Mucosa of descending colon (tissue), 3 donors: ENCODE measurements at regions not wholly inside any gene's neighbourhood (a gene's known extent, or its start where the extent isn't known, plus 50 kb on each side); places are given as distances from the start of the nearest gene placed in this dataset.

ENCODE experiments used
- ATAC-seq: fragments of 200-7000 bp; cut with Tn5 transposase; one replicate; pipeline ENCODE4 v1.9.1; 2020; ENCODE audit warnings: mild to moderate bottlenecking, moderate library complexity
- DNase-seq, 3 donors: peaks; one replicate each; pipeline ENCODE4 v3.0.0-alpha.2; 2020
- H3K36me3 ChIP-seq: fragments of 200-600 bp; one replicate; pipeline ENCODE4 v1.8.0; 2021; ENCODE audit warnings: low read depth, mild to moderate bottlenecking
- H3K4me1 ChIP-seq: fragments of 200-600 bp; one replicate; pipeline ENCODE4 v1.8.0; 2021; ENCODE audit warnings: low read depth, mild to moderate bottlenecking
- H3K4me3 ChIP-seq: fragments of 200-600 bp; one replicate; pipeline ENCODE4 v1.8.0; 2021; ENCODE audit warnings: mild to moderate bottlenecking
- H3K9me3 ChIP-seq: fragments of 200-600 bp; one replicate; pipeline ENCODE4 v1.8.0; 2021; ENCODE audit warnings: mild to moderate bottlenecking
- intact Hi-C, 2 donors: fragments of 100-400 bp; cut with DNase I in 1 of 2; cut with micrococcal nuclease in 1 of 2; formaldehyde crosslinking; loops; one replicate each; pipeline versions ENCODE4 v1.11.0 to v1.11.1; 2022; cut with DNase I, micrococcal nuclease
- TF ChIP-seq, protein P1 (sequence below): fragments of 200-600 bp; IDR thresholded peaks from one replicate; pipeline ENCODE4 v1.8.0; 2022; ENCODE audit warnings: antibody characterized with exemption, mild to moderate bottlenecking
- donor health status: DM: no; HTN: no; CAD: no; lungs with moderate emphysema.
- donor health status: DM: no; HTN: no; CAD: no.
- donor health status: DM: no; HTN: yes; CAD: no.

DNA sequence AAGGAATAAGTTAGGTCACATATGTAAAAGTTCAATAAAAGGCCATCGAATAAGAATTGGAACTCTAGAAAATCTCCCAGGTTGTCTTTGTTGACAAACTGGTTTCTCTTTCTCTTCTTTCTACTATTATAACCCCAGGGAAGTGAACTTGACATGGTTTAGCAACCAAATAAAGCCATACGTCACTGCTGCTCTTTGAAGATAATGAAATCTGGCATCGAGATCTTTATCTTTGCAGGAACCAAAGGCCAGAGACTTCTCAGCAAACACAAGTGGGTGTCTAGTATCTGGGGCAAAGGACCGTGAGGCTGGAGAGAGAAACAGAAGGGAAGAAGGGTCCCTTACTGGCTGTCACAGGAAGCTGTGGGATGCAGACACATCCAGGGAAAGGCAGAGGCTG, 286.7 kb upstream of the CDYL start:
- ATAC-seq = no peak
- Histone ChIP-seq H3K4me1 (no peaks in the 10 kb centered on the region), H3K4me3 (no peak overlapping the region), H3K9me3 (peaks cover 13% of the 10 kb centered on the region), H3K36me3 (no peaks in the 10 kb centered on the region)
- TF ChIP-seq, protein P1, sequence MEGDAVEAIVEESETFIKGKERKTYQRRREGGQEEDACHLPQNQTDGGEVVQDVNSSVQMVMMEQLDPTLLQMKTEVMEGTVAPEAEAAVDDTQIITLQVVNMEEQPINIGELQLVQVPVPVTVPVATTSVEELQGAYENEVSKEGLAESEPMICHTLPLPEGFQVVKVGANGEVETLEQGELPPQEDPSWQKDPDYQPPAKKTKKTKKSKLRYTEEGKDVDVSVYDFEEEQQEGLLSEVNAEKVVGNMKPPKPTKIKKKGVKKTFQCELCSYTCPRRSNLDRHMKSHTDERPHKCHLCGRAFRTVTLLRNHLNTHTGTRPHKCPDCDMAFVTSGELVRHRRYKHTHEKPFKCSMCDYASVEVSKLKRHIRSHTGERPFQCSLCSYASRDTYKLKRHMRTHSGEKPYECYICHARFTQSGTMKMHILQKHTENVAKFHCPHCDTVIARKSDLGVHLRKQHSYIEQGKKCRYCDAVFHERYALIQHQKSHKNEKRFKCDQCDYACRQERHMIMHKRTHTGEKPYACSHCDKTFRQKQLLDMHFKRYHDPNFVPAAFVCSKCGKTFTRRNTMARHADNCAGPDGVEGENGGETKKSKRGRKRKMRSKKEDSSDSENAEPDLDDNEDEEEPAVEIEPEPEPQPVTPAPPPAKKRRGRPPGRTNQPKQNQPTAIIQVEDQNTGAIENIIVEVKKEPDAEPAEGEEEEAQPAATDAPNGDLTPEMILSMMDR = no peak
- intact Hi-C loops = no loop called here
- no peak for DNase-seq

DNA sequence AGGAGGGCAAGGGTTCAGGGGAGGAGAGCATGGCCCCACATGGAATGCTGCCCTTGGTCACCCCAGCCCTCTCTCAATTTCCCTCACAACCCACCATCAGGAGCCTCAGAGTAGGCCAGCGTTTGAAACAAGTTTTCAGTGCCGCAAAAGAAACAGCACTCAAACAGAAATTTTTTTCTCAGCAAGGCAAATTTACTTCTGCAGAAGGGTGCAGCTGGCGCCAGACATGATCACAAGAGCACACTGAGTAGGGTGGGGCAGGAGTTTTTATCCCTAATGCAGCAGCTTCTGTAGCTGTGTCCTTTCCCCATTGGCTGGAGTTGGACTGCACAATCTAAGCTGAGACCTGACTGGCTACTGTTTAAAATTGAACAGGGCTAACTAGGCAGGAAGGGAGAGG, 287.8 kb upstream of the CDYL start:
- Histone ChIP-seq H3K4me3 (no peak overlapping the region), H3K9me3 (peaks cover 13% of the 10 kb centered on the region), H3K36me3 (no peaks in the 10 kb centered on the region), H3K4me1 (no peaks in the 10 kb centered on the region)
- TF ChIP-seq, protein P1 = no peak
- DNase-seq = no peak
- no peak for ATAC-seq
- intact Hi-C loops = no loop called here

DNA sequence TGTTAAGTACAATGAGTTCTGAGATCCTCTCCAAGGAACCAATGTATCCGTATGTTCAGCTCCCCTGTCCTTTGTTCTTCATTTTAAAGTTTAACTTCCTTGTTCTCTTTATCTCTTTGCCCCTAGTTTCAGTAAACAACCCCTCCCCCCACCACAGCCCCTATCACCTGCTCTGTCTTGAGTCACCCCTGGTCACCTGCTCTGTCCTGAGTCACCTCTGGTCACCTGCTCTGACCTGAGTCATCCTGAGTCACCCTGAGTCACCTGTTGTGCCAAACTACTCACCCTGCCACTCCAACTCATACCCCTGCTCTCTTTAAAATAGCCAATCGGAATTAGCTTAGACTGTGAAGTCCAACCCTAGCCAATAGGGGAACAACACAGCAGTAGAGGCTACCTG, 288.7 kb upstream of the CDYL start:
- Histone ChIP-seq H3K9me3 (peaks cover 13% of the 10 kb centered on the region), H3K36me3 (no peaks in the 10 kb centered on the region), H3K4me1 (no peaks in the 10 kb centered on the region), H3K4me3 (no peak overlapping the region)
- ATAC-seq = peak; percentile 69
- no peak for DNase-seq
- TF ChIP-seq, protein P1 = no peak
- intact Hi-C loops = no loop called here

DNA sequence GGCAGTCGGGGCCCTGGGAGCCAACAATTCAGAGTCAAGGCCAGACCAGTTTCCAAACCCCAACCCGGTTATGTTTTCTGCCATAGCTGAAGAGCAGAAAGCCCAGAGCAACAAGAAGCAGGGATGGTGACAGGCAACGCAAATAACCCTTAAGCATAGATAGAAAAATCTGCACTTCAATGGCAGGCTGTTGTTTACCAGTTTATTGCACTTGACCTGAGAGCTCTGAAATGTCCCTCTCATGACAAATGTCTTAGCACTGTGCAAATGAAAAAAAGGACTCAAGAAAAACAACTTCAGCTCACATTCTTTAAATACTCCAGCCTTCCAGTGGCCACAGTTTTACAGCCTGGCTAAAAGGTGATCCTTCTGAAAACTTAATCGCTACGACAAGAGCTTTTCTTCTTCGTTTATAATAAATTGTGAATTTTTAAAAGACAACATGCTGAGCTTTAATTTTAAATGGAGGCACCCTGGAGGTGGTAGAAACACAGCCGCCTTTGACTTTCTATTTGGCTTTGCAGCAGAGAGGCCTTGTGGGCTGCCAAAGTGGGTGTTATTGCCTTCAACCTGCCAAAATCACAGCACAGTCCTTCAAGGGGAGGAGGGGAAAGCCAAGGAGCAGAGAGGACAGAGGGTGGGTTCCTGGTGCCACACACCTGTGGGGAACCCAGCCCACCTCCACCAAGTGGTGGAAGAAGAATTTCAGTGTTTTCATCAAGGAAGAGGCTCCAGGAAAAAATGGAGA, 289.5 kb upstream of the CDYL start:
- no peak for ATAC-seq
- H3K4me3 ChIP-seq = no peak overlapping the region
- DNase-seq = no peak

DNA sequence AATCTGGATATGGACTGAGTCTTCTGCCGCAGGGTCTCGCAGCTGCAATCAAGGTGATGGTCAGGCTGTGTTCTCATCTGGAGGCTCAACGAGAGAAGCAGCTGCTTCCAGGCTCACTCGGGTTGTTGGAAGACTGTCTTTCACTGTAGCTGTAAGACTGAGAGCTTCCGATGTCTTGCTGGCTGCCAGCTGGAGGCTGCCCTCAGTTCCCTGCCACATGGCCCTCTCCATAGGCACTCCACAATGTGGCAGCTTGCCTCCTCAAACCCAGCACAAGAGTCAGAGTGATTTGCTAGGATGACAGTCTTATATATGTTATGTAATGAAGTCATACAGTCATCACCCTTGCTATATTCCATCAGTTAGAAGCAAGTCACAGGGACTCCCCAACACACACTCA, 290.5 kb upstream of the CDYL start:
- Histone ChIP-seq H3K9me3 (peaks cover 13% of the 10 kb centered on the region), H3K4me1 (no peaks in the 10 kb centered on the region), H3K36me3 (no peaks in the 10 kb centered on the region), H3K4me3 (no peak overlapping the region)
- TF ChIP-seq, protein P1 = no peak
- intact Hi-C loops = no loop called here
- ATAC-seq (no peak), DNase-seq (no peak)

More for the DNA sequence above, 289.5 kb upstream of the CDYL start:
- TF ChIP-seq, protein P1 = no peak
- H3K4me1 ChIP-seq = no peaks in the 10 kb centered on the region
- intact Hi-C loops = no loop called here
- H3K36me3 ChIP-seq = no peaks in the 10 kb centered on the region
- peaks cover 13% of the 10 kb centered on the region for H3K9me3 ChIP-seq
